GM10266 (cell line): ENCODE measurements at regions not wholly inside any gene's neighbourhood (a gene's known extent, or its start where the extent isn't known, plus 50 kb on each side); places are given as distances from the start of the nearest gene placed in this dataset.

Source experiments
- DNase-seq: peaks from one replicate; pipeline ENCODE4 v3.0.0; 2012; ENCODE audit errors: extremely low spot score
- TF ChIP-seq, protein P1 (sequence below): IDR thresholded peaks from 2 replicates; pipeline ENCODE4 v1.5.1; 2012; ENCODE audit warnings: mild to moderate bottlenecking, low read depth; ENCODE audit not compliant: control insufficient read depth, insufficient read depth; ENCODE audit errors: missing control alignments

DNA sequence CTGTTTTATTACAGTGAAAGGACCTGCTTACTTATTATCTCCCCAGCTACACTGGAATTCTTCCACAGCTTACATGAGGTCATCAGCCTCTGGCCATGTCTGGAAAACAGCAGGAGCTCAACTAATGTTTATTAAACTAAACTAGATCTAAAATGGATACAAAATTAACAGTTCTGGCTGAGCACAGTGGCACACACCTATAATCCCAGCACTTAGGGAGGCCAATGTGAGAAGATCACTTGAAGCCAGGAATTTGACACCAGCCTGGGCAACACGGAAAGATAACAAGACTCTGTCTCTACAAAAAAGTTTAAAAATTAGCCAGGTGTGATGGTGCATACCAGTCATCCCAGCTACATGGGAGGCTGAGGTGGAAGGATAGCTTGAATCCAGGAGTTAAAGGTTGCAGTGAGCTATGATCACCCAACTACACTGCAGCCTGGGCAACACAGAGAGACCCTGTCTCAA lies 220.8 kb upstream of the MARCKS start:
- TF ChIP-seq, protein P1, sequence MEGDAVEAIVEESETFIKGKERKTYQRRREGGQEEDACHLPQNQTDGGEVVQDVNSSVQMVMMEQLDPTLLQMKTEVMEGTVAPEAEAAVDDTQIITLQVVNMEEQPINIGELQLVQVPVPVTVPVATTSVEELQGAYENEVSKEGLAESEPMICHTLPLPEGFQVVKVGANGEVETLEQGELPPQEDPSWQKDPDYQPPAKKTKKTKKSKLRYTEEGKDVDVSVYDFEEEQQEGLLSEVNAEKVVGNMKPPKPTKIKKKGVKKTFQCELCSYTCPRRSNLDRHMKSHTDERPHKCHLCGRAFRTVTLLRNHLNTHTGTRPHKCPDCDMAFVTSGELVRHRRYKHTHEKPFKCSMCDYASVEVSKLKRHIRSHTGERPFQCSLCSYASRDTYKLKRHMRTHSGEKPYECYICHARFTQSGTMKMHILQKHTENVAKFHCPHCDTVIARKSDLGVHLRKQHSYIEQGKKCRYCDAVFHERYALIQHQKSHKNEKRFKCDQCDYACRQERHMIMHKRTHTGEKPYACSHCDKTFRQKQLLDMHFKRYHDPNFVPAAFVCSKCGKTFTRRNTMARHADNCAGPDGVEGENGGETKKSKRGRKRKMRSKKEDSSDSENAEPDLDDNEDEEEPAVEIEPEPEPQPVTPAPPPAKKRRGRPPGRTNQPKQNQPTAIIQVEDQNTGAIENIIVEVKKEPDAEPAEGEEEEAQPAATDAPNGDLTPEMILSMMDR = no peak
- DNase-seq = no peak

DNA sequence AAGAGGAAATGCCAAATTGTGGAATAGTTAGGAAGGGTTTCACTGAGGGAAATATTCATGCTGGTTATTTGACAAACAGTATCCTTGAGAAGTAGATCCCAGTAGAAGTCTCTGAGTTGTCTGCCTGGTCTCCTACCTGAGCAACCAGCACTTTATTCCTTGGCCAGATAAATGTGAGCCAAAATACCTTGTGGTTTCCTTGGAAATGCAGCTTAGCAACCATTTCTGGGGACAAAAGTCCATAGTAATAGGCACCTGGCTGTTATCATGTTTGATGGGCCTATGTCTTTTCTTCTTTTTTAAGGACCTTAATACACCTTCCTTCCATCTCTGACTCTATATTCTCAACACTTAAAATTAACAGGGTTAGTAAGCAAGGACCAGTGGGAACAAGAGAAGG lies 217.1 kb upstream of the MARCKS start:
- TF ChIP-seq, protein P1 = no peak
- DNase-seq = no peak

DNA sequence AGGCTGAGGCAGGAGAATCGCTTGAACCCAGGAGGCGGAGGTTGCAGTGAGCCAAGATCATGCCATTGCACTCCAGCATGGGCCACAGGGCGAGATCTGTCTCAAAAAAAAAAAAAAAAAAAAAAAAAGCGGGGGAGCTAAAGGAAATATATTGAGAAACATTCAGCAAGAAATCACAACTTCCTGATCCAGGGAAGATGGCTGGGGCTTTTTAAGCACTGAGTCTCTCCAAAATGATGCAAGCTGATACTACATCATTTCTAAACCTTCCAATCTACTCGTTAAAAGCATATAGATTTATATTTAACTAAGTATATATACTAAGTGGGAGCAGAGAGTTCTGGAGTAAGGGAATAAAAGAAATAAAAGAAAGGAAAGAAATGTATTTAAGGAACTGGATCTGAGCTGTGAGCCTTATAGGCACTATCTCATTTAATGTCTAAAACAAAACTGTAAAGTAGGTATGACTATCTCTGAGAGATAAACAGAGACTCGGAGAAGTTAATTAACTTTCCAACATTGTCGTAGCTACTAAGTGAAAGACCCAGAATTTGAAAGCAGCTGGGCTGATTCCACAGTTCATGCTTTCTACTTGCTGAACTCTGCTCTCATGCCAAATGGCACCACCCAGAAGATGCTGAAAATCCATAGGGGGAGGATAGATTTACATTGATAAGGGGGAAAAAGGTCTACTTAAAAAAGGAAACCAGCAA lies 215.0 kb upstream of the MARCKS start:
- no peak for DNase-seq
- TF ChIP-seq, protein P1 = no peak

DNA sequence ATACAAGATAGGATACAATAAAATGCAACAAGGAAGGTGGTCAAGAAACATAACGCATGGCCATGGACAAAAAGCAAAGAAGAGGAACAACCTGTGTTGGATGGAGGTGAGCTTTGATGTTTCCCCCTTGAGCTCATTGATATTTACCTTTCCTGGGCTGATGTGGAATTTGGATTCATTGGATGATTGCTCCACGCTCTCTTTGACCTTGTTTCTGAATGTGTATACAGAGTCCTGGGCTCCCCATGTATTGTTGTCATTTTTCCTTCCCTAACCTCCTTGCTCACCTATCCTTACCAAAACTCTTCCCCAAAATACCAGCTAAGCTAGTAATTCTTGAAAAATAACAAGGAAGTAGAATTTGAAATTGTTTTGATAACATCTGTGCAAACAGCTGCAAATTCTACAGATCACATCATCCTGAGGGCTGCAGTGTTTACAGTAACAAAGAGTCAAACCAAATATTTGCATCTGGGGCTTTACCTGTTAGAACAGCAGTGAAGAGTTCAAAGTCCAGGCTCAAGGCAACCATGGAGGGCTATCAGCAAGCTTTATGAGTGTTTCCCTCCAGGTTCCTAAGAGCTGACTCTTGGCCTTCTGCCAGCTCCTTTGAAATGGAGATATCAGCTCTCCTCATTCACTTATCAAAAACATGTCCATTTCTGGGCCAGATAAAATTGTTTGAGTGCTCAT lies 214.3 kb upstream of the MARCKS start:
- TF ChIP-seq, protein P1 = no peak
- no peak for DNase-seq

DNA sequence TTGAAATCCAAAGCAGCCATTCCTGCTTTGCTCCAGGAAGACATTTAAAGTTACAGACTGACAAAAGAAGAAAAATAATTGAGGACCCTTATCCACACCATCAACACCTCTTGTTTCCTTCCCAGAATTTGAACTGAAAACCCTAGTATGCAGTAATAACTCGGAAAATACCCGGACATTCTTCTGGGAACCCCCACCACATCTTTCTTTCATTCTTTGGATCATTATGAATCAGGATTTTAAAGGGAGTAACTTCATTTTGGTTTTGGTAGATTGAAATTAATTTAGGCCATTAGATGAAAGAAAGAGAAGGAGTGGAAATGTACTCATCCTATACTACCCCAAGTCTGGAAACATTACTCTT lies 213.8 kb upstream of the MARCKS start:
- TF ChIP-seq, protein P1 = no peak
- DNase-seq = no peak

DNA sequence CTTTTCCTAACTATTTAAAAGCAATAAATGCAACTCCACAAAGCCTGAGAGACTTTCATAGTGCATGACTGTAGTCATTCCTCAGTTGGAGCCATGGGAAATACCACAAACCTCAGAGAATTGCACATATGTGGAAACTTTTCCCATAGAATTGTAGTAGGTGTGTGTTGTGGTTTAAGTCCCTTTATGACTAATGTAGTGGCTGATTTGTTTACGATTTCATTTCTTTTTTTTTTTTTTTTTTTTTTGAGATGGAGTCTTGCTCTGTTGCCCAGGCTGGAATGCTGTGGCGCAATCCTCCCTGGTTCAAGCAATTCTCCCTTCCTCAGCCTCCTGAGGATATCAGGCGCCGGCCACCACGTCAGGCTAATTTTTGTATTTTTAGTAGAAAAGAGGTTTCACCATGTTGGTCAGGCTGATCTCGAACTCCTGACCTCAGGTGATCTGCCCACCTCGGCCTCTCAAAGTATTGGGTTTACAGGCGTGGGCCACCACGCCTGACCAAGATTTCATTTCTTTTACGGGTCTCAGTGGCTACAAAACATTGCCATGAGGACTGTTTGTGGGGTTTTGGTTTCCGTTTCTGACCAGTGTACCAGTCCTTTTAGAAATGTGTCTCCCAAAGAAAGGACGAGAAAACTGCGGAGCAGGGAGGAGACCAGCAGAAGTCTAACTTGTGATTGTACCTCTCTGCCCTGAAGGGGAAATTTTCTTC lies 212.1 kb upstream of the MARCKS start:
- DNase-seq = no peak
- TF ChIP-seq, protein P1 = no peak
